DND-41 (cell line): ENCODE measurements at regions not wholly inside any gene's neighbourhood (a gene's known extent, or its start where the extent isn't known, plus 50 kb on each side); places are given as distances from the start of the nearest gene placed in this dataset.

Experiments
- ATAC-seq: fragments of 200-7000 bp; cut with Tn5 transposase; 3 replicates; pipeline ENCODE4 v1.9.1; 2021; ENCODE audit warnings: low read depth; ENCODE audit not compliant: insufficient read depth
- DNase-seq: peaks from one replicate; pipeline ENCODE4 v3.0.0-alpha.2; 2020
- H2AFZ ChIP-seq: 2 replicates; pipeline ENCODE4 v1.6.0; 2012; ENCODE audit warnings: low read depth, low read length
- H3K27ac ChIP-seq: 2 replicates; pipeline ENCODE4 v1.5.1; 2012; ENCODE audit warnings: low read length, inconsistent platforms
- H3K27me3 ChIP-seq: fragments of 200-600 bp; sonication (generic); 2 replicates; pipeline ENCODE4 v1.6.0; 2012; ENCODE audit warnings: low read length, mild to moderate bottlenecking, inconsistent platforms; ENCODE audit not compliant: insufficient read depth, poor library complexity
- H3K36me3 ChIP-seq: 2 replicates; pipeline ENCODE4 v1.5.1; 2012; ENCODE audit warnings: low read length, inconsistent platforms; ENCODE audit not compliant: insufficient read depth
- H3K4me1 ChIP-seq: 2 replicates; pipeline ENCODE4 v1.5.1; 2012; ENCODE audit warnings: mild to moderate bottlenecking, low read length; ENCODE audit not compliant: insufficient read depth
- H3K4me2 ChIP-seq: 2 replicates; pipeline ENCODE4 v1.6.0; 2012; ENCODE audit warnings: mild to moderate bottlenecking, moderate library complexity, low read length, inconsistent platforms; ENCODE audit not compliant: insufficient read depth
- H3K4me3 ChIP-seq, 2 experiments: fragments of 200-600 bp in 1 of 2; shearing (Covaris generic) in 1 of 2; 2 replicates each; pipeline ENCODE4 v1.5.1; 2012 to 2016; ENCODE audit warnings: inconsistent platforms in 2 of 2, low read length in 2 of 2, mild to moderate bottlenecking in 2 of 2, low read depth in 1 of 2, moderate library complexity in 1 of 2
- H3K79me2 ChIP-seq: 2 replicates; pipeline ENCODE4 v1.6.0; 2012; ENCODE audit warnings: low read length, inconsistent platforms; ENCODE audit not compliant: insufficient read depth
- H3K9ac ChIP-seq: 2 replicates; pipeline ENCODE4 v1.6.0; 2012; ENCODE audit warnings: low read depth, mild to moderate bottlenecking, inconsistent platforms, low read length, moderate library complexity
- H3K9me3 ChIP-seq: 2 replicates; pipeline ENCODE4 v1.5.1; 2012; ENCODE audit warnings: low read length, moderate library complexity, mild to moderate bottlenecking, inconsistent platforms; ENCODE audit not compliant: insufficient read depth, severe bottlenecking
- H4K20me1 ChIP-seq: 2 replicates; pipeline ENCODE4 v1.6.0; 2012; ENCODE audit warnings: low read length; ENCODE audit not compliant: insufficient read depth
- CTCF ChIP-seq: IDR thresholded peaks from 2 replicates; pipeline ENCODE4 v1.5.1; 2012; ENCODE audit warnings: borderline replicate concordance, low read length, moderate library complexity, mild to moderate bottlenecking; ENCODE audit not compliant: poor library complexity, severe bottlenecking; ENCODE audit errors: extremely low read depth
- EZH2 ChIP-seq: IDR thresholded peaks from 3 replicates; pipeline ENCODE4 v1.6.1; 2012; ENCODE audit warnings: borderline replicate concordance, low read depth, mild to moderate bottlenecking, moderate library complexity, low read length, inconsistent platforms; ENCODE audit not compliant: severe bottlenecking

GRCh38 chr14:100416921-100417860 lies 94.1 kb downstream of the SLC25A47 start:
- no peak overlapping the region for H3K4me2 ChIP-seq
- H3K27ac ChIP-seq = peak overlapping the region; percentile 29
- peaks cover 16% of the 10 kb centered on the region; the same call in 1 of the 2 replicates for H3K79me2 ChIP-seq
- no peaks in the 10 kb centered on the region for H3K9me3 ChIP-seq
- TF ChIP-seq EZH2 (no peak), CTCF (peak; percentile 45)
- H4K20me1 ChIP-seq = no peaks in the 10 kb centered on the region
- DNase-seq (no peak), ATAC-seq (no peak; the same call in 2 of the 3 replicates)
- no peak overlapping the region for H3K9ac ChIP-seq
- peaks cover 18% of the 10 kb centered on the region for H3K4me1 ChIP-seq
- H2AFZ ChIP-seq = no peak overlapping the region
- H3K27me3 ChIP-seq = no peaks in the 10 kb centered on the region
- no peak overlapping the region for H3K4me3 ChIP-seq
- no peaks in the 10 kb centered on the region for H3K36me3 ChIP-seq

- peak overlapping the region; percentile 22; the same call in 1 of the 2 replicates for H3K27ac ChIP-seq
- H3K4me1 ChIP-seq = peaks cover 30% of the 10 kb centered on the region
- ATAC-seq (no peak), DNase-seq (no peak)
- H3K9ac ChIP-seq = no peak overlapping the region
- no peak overlapping the region for H3K4me3 ChIP-seq
- H4K20me1 ChIP-seq = no peaks in the 10 kb centered on the region
- H3K27me3 ChIP-seq = no peaks in the 10 kb centered on the region
- H3K79me2 ChIP-seq = peaks cover 17% of the 10 kb centered on the region; the same call in 1 of the 2 replicates
- no peak overlapping the region for H2AFZ ChIP-seq
- no peak for TF ChIP-seq EZH2
- no peak for TF ChIP-seq CTCF
- H3K36me3 ChIP-seq = no peaks in the 10 kb centered on the region
- H3K4me2 ChIP-seq = no peak overlapping the region
- H3K9me3 ChIP-seq = no peaks in the 10 kb centered on the region
Observed at GRCh38 chr14:100419856-100420255, 96.7 kb downstream of the SLC25A47 start.

- DNase-seq = peak; percentile 37
- Histone ChIP-seq H3K27ac (peak overlapping the region; percentile 47), H3K4me3 (no peak overlapping the region), H3K4me2 (no peak overlapping the region), H3K36me3 (no peaks in the 10 kb centered on the region), H3K27me3 (no peaks in the 10 kb centered on the region), H3K9ac (no peak overlapping the region), H3K9me3 (no peaks in the 10 kb centered on the region), H3K4me1 (peaks cover 48% of the 10 kb centered on the region), H2AFZ (no peak overlapping the region), H3K79me2 (peaks cover 11% of the 10 kb centered on the region), H4K20me1 (no peaks in the 10 kb centered on the region)
- peak; percentile 41 for ATAC-seq
- TF ChIP-seq EZH2 = no peak
- TF ChIP-seq CTCF = no peak
Observed at GRCh38 chr14:100421756-100422470, 98.8 kb downstream of the SLC25A47 start.
